Endothelial cell of umbilical vein (primary cell): ENCODE measurements at regions not wholly inside any gene's neighbourhood (a gene's known extent, or its start where the extent isn't known, plus 50 kb on each side); places are given as distances from the start of the nearest gene placed in this dataset.

Source experiments
- BruUV-seq: library from RNA; stranded (reverse); fragments of 400-500 nt; replicated peaks from 2 replicates; lab custom pipeline; 2021; lab: Mats Ljungman, UMichigan
- CTCF ChIA-PET: fragments of 300-600, 350-600 bp; sonication (Branson Sonifier 250); formaldehyde crosslinking; loops from one replicate; lab custom pipeline; 2021; ENCODE audit warnings: antibody characterized with exemption, inconsistent platforms; lab: Charles Lee
- POLR2A ChIA-PET: fragments of 300-600, 350-600 bp; sonication (Branson Sonifier 250); formaldehyde crosslinking; loops from one replicate; lab custom pipeline; 2021; ENCODE audit warnings: antibody characterized with exemption, inconsistent platforms; lab: Charles Lee
- DNase-seq: peaks from one replicate; pipeline ENCODE4 v3.0.0-alpha.2; 2011; ENCODE audit warnings: low read depth, low spot score
- FAIRE-seq: peaks from 2 replicates; lab custom pipeline; 2011; peaks lifted over from hg19 to GRCh38; lab: Jason Lieb, UNC
- H2AFZ ChIP-seq: 2 replicates; pipeline ENCODE4 v1.6.0; 2012; ENCODE audit warnings: low read depth, low read length, control low read depth, inconsistent platforms
- H3K27ac ChIP-seq: 2 replicates; pipeline ENCODE4 v1.5.1; 2011; ENCODE audit warnings: low read depth, mild to moderate bottlenecking, control low read depth, low read length, moderate library complexity; ENCODE audit not compliant: insufficient read depth
- H3K27me3 ChIP-seq, 2 experiments: 2 replicates each; pipeline versions ENCODE4 v1.6.0 to v1.6.1; 2011; ENCODE audit warnings: low read length in 2 of 2, mixed read lengths in 1 of 2; ENCODE audit not compliant: control insufficient read depth in 2 of 2, insufficient read depth in 2 of 2
- H3K36me3 ChIP-seq, 2 experiments: 2 replicates in 1 of 2; 3 replicates in 1 of 2; pipeline ENCODE4 v1.5.1; 2011; ENCODE audit warnings: low read length in 2 of 2, mild to moderate bottlenecking in 1 of 2, moderate library complexity in 1 of 2; ENCODE audit not compliant: control insufficient read depth in 2 of 2, insufficient read depth in 2 of 2; ENCODE audit errors: extremely low read depth in 1 of 2
- H3K4me1 ChIP-seq: 3 replicates; pipeline ENCODE4 v1.5.1; 2011; ENCODE audit warnings: mild to moderate bottlenecking, low read length; ENCODE audit not compliant: control insufficient read depth, insufficient read depth; ENCODE audit errors: extremely low read depth
- H3K4me2 ChIP-seq: 2 replicates; pipeline ENCODE4 v1.6.1; 2011; ENCODE audit warnings: low read length, control low read depth, mixed read lengths; ENCODE audit not compliant: insufficient read depth
- H3K4me3 ChIP-seq, 3 experiments: fragments of 200-600 bp in 1 of 3; sonication (generic), shearing (Covaris generic) in 1 of 3; replicated peaks in 1 of 3; 2 replicates each; pipeline ENCODE4 v1.5.1; 2011 to 2016; ENCODE audit warnings: control low read depth in 3 of 3, low read length in 3 of 3, mild to moderate bottlenecking in 2 of 3, inconsistent platforms in 1 of 3, low read depth in 1 of 3, moderate library complexity in 1 of 3; ENCODE audit not compliant: insufficient read depth in 1 of 3
- H3K79me2 ChIP-seq: 2 replicates; pipeline ENCODE4 v1.6.0; 2012; ENCODE audit warnings: low read length, inconsistent platforms; ENCODE audit not compliant: control insufficient read depth, insufficient read depth
- H3K9ac ChIP-seq: replicated peaks from 2 replicates; pipeline ENCODE3; 2011; ENCODE audit warnings: low read length, control low read depth; ENCODE audit not compliant: insufficient read depth; ENCODE audit errors: extremely low read depth
- H3K9me1 ChIP-seq: replicated peaks from 3 replicates; pipeline ENCODE4 v1.6.0; 2011; ENCODE audit warnings: mild to moderate bottlenecking, low read length; ENCODE audit not compliant: control insufficient read depth, insufficient read depth; ENCODE audit errors: extremely low read depth
- H3K9me3 ChIP-seq: replicated peaks from 2 replicates; pipeline ENCODE4 v1.5.1; 2012; ENCODE audit warnings: low read length, inconsistent platforms; ENCODE audit not compliant: control insufficient read depth, insufficient read depth
- H4K20me1 ChIP-seq: replicated peaks from 2 replicates; pipeline ENCODE3; 2011; ENCODE audit warnings: mild to moderate bottlenecking, low read length; ENCODE audit not compliant: control insufficient read depth, insufficient read depth; ENCODE audit errors: extremely low read depth
- EZH2 ChIP-seq: IDR thresholded peaks from 2 replicates; pipeline ENCODE4 v1.6.1; 2012; ENCODE audit warnings: borderline replicate concordance, low read depth, mild to moderate bottlenecking, moderate library complexity, low read length, inconsistent platforms; ENCODE audit not compliant: severe bottlenecking
- FOS ChIP-seq: IDR thresholded peaks from 2 replicates; pipeline ENCODE4 v1.6.1; 2011; ENCODE audit warnings: mild to moderate bottlenecking, low read length, moderate library complexity, borderline replicate concordance; ENCODE audit not compliant: insufficient read depth
- GATA2 ChIP-seq: IDR thresholded peaks from 2 replicates; pipeline ENCODE4 v1.7.0; 2011; ENCODE audit warnings: low read depth, mild to moderate bottlenecking, moderate library complexity, mixed read lengths, low read length; ENCODE audit not compliant: insufficient read length, insufficient read depth
- JUN ChIP-seq: IDR thresholded peaks from 2 replicates; pipeline ENCODE4 v1.6.1; 2011; ENCODE audit warnings: borderline replicate concordance, low read depth; ENCODE audit not compliant: insufficient read length, insufficient read depth
- MYC ChIP-seq: IDR thresholded peaks from one replicate; pipeline ENCODE4 v1.6.1; 2011; ENCODE audit warnings: mild to moderate bottlenecking, low read depth, low read length
- POLR2A ChIP-seq: IDR thresholded peaks from 2 replicates; pipeline ENCODE4 v1.6.1; 2012; ENCODE audit warnings: low read depth, mild to moderate bottlenecking, control low read depth, low read length
- POLR2AphosphoS5 ChIP-seq: IDR thresholded peaks from 2 replicates; pipeline ENCODE4 v1.6.1; 2012; ENCODE audit warnings: low read depth, mild to moderate bottlenecking, control low read depth, low read length, moderate library complexity; ENCODE audit not compliant: insufficient read depth
- dilution Hi-C: fragments of 300-500 bp; cut with MboI; formaldehyde crosslinking; loops from one replicate; pipeline ENCODE4 v1.15.0; 2019; ENCODE audit warnings: low sequenced_read_pairs; ENCODE audit not compliant: extremely low pct_ligation_motif_present
- intact Hi-C: fragments of 100-400 bp; cut with micrococcal nuclease; formaldehyde crosslinking; loops from one replicate; pipeline ENCODE4 v1.10.0; 2022
- TF ChIP-seq, protein P1 (sequence below): IDR thresholded peaks from 2 replicates; pipeline ENCODE4 v1.6.1; 2011; ENCODE audit not compliant: insufficient read depth, insufficient read length
- TF ChIP-seq, protein P2 (sequence below), 2 donors: IDR thresholded peaks; 1 replicate in 1 of 2; 2 replicates in 1 of 2; pipeline ENCODE4 v1.5.1; 2011; ENCODE audit warnings: low read length in 2 of 2, mild to moderate bottlenecking in 2 of 2, moderate library complexity in 2 of 2, control low read depth in 1 of 2, inconsistent platforms in 1 of 2, low read depth in 1 of 2; ENCODE audit not compliant: insufficient read depth in 1 of 2; ENCODE audit errors: extremely low read depth in 1 of 2

DNA sequence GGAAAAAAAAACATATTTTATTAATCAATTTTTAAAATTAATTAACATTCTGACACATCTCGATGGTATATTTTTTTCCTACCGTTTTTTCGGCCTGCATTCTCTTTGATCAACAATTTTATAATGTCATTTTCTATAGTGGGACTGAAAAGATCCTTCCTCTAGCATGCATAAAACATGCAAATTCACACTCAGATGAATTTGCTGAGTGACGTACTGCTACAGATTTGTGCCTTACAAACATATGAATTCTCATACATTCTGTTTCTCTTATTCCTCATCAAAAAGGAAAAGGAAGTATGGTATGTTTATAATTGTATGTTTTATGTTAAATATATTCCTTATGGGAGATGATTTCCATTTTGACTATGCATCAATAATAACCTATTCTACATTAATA lies 458.2 kb downstream of the TSHZ3 start:
- TF ChIP-seq POLR2A (no peak), GATA2 (no peak), MYC (no peak), POLR2AphosphoS5 (no peak), FOS (no peak), JUN (no peak), EZH2 (no peak)
- TF ChIP-seq, protein P1, sequence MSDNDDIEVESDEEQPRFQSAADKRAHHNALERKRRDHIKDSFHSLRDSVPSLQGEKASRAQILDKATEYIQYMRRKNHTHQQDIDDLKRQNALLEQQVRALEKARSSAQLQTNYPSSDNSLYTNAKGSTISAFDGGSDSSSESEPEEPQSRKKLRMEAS: no peak
- TF ChIP-seq, protein P2, sequence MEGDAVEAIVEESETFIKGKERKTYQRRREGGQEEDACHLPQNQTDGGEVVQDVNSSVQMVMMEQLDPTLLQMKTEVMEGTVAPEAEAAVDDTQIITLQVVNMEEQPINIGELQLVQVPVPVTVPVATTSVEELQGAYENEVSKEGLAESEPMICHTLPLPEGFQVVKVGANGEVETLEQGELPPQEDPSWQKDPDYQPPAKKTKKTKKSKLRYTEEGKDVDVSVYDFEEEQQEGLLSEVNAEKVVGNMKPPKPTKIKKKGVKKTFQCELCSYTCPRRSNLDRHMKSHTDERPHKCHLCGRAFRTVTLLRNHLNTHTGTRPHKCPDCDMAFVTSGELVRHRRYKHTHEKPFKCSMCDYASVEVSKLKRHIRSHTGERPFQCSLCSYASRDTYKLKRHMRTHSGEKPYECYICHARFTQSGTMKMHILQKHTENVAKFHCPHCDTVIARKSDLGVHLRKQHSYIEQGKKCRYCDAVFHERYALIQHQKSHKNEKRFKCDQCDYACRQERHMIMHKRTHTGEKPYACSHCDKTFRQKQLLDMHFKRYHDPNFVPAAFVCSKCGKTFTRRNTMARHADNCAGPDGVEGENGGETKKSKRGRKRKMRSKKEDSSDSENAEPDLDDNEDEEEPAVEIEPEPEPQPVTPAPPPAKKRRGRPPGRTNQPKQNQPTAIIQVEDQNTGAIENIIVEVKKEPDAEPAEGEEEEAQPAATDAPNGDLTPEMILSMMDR (IDR thresholded peaks at IDR 0.05; ENCODE audit: extremely low read depth in 1 of 2, insufficient read depth in 1 of 2, low read depth in 1 of 2, low read length in 2 of 2): no peak
- Histone ChIP-seq H2AFZ (no peak overlapping the region), H3K27me3 (no peaks in the 10 kb centered on the region), H4K20me1 (no peaks in the 10 kb centered on the region), H3K9me1 (no peaks in the 10 kb centered on the region), H3K79me2 (no peaks in the 10 kb centered on the region), H3K9ac (no peak overlapping the region), H3K4me2 (no peak overlapping the region), H3K4me3 (no peak overlapping the region), H3K9me3 (peaks cover 3% of the 10 kb centered on the region), H3K27ac (no peak overlapping the region), H3K4me1 (no peaks in the 10 kb centered on the region), H3K36me3 (no peaks in the 10 kb centered on the region)
- intact Hi-C loops: no loop called here
- DNase-seq (no peak), FAIRE-seq (no peak)
- dilution Hi-C loops: no loop called here
- POLR2A ChIA-PET: no interaction called here
- BruUV-seq: no TSS peak
- CTCF ChIA-PET: no interaction called here
